GM19395 (cell line): ENCODE measurements at regions not wholly inside any gene's neighbourhood (a gene's known extent, or its start where the extent isn't known, plus 50 kb on each side); places are given as distances from the start of the nearest gene placed in this dataset.
"Not testable (repeated sequence)": the region's sequence is repeated elsewhere in the genome, so short reads cannot be mapped to it uniquely, and the experiment has no call there.

Experiments
- ATAC-seq: cut with Tn5 transposase; IDR thresholded peaks from one replicate; pipeline ENCODE4 v1.9.1; 2021; ENCODE audit warnings: mild to moderate bottlenecking, moderate library complexity; ENCODE audit not compliant: unreplicated experiment

DNA sequence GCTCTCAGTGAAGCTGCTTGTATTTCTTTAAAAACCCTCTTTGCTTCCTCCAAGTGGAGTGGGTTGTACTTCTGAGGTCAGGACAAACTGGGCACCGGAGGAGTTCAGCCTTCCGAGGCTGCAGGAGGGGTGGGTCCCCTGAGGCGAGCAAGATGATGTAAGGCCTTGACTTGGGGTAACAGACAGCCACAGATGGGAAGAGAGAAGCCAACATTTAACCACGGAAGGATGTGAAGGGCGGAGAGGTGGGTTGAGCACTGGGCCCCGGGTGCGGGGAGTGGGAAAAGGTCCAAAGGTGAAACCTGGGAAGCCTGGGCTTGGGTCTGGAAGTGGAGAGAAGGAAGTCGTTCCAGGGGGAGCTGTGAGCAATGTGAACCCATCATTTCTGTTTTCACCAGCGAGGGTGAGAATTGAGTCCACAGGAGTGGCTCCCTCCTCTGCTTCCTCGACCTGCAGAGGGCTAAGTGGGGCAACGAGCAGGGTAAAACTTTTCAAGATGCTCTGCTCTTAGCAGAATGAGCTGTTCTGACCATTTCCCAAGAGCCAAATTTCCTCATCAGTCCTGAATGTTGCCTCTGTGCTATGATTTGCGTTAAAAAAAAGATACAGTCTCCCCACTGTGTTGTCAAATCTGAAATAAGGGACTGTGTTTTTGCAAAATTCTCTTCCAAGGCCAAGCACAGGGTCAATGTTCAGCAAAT lies 137.7 kb upstream of the CRHR1 start:
- ATAC-seq, result no peak

DNA sequence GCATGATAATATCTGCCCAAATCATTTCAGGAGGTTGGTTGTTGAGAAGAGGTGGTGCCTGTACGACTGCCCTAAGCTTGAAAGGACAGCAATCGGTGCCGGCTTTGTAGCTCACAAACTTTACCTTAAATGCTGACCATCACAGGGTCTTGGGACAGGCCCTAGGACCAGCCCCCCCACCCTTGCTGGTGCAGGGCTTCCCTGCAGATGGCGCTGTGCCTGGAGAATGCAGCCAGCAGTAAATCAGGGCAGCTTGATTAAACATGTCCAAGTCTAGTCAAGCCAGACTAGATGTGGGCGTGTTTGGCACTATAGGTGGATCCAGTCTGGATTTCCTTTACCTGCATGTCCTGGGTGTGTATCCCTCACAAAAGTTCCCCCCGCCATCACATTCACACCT lies 135.5 kb upstream of the CRHR1 start:
- ATAC-seq, result no peak

DNA sequence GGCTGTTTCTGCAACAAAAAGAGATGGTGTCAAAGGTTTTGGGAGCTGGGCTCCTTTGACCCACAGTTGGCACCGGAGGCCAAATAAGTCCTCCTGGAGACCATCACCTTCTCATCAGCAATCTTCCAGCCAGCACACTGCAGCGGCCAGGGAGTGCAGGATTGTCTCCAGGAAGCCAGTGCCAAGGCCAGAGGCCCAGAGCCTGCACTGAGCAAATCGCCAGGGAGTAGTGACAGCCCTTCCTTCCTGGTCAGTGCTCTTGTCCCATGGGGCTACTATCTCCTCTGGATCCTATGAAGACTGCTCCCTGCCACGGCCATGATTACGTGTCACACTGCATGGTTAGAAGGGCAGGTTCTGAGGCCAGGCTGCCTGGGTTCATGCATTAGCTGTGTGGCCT lies 134.3 kb upstream of the CRHR1 start:
- ATAC-seq, result no peak

- ATAC-seq, result no peak
Observed at GRCh38 chr17:45650561-45650960, 133.6 kb upstream of the CRHR1 start.

DNA sequence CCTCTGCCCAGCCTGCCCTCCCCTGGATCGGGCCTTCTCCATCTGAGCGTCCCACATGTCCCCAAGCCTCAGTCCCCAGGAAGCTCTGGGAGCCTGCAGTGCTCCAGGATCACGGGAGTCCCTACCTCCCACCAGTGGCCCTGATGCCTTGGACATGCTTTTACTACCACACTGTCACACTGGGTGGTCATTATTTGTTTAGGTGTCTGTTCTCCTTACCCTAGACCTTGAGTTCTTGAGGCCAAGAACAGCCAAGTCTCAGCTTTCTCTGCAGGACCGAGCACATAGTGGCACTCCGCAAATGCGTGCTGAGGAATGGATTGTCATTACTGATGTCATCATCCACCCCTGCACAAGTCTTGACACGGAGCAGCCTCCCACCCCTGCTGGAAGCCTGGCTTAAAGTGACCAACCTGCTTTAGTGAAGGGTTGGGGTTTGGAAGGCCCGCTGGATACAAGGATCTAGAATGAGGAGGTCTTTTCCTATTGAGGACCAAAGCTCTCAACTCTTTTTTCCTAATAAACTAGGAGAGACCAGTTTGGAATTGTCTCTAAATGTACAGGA lies 132.9 kb upstream of the CRHR1 start:
- ATAC-seq, result no peak

GRCh38 chr17:45653616-45654015 lies 130.5 kb upstream of the CRHR1 start:
- ATAC-seq, result no peak

DNA sequence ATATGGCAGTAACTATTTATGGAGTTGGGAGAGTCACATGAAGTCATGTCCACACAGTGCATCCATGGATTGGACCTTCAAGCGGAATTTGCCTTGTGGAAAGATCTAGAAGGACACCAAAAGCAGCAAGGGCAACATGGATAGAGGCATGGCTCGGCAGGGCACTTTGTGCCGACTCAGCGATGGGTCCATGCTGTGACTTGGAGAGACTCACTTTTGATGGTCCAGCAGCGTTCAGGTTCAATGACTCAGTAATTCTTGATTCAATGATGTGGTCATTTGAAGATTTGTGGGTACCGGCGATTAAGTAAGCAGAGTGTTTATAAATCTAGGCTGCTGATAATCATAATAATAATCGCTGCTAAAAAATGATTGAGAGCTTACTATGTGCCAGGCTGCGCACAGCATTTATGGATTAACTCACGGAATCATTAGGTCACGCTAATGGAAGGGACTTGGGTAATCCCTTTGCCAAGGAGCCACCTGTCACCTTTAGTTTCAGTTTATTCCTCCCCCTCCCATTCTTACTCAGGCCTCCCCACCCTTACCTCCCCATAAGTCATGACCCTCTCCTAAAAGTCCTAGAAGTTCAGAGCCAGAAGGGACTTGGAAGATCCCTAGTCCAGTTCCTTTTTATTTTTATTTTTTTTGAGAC lies 127.5 kb upstream of the CRHR1 start:
- ATAC-seq, result no peak

DNA sequence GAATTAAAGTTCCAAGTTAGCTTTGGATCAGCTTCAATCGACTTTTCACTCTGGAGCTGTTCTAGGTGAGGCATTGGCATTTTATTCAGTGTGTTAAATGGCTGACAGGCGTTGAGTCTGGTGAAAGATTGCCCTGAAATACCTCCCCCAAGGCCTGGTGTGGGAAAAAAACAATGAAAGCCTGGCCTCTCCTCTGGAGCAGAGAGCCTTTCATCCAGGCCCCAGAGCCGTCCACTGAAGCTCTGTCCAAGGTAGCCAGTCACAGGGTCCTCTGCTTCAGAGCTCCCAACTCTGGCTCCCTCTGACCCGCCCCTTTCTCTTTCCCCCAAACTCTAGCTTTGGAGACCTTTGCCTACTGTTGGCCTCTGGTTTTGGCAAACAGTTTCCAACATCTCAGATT lies 123.6 kb upstream of the CRHR1 start:
- no peak for ATAC-seq

DNA sequence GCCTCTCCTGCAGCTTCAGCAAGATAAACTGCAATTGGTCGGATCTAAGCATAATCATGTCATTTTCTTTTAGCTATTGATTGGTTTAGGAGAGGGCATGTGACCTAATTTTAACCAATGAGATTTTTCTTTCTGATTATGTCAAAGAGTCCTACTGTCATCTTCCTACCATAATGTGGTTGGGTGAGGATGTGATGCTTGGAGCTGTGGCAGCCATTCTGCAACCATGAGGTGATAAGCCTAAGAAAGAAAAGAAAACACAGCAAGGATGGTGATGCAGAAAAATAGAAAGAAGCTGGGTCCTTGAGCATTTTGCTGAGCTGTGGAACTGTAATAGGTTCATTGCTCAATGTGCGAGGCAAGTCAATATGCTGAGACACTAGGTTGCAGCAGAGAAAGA lies 121.7 kb upstream of the CRHR1 start:
- no peak for ATAC-seq

- ATAC-seq, result no peak
Observed at GRCh38 chr17:45663772-45664171, 120.3 kb upstream of the CRHR1 start.

DNA sequence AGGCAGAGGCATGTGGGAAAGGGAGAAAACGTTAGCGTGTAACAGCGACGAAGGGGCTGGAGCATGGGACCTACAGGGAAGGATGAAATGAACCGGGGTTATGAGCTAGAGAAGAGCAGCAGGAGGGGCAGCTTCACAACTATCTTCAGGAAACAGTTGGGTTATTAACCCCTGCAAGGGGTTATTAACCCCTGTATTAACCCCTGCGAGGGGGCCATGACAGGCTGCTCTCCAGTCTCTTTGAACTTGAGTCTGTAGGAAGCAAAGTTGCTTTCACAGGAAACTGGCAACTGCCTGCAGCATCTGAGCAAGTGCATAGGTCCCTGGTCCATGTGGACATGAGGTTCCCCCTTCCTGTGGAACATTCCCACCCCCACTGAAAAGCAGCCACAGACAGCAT lies 119.2 kb upstream of the CRHR1 start:
- no peak for ATAC-seq

DNA sequence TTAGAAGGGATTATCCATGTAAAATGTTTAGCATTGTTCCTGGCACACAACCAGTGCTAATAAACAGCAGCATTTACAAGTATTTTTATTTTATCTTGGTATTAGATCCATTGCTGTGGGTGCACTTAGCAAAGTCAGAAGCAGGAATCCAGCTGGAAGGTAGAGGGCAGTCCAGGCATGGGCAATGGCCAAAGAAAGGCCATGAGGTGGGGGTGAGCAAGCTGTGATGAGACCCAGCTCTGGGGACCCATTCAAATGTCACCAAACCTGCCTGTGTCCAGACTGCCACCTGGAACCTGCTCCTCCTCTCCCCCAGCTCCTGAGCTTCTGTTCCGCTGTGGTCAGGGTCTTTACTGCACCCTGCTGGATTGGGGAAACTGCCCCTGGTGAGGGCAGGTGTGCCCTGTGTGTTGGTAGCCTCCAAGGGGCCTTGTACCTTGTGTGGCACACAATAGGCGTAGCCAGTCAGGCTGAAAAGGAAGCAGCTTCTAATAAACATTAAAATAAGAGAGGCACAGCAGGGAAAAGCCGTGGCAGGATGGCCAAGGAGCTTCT lies 118.0 kb upstream of the CRHR1 start:
- ATAC-seq, result no peak

- ATAC-seq, result no peak
Observed at GRCh38 chr17:45666641-45667040, 117.5 kb upstream of the CRHR1 start.

- no peak for ATAC-seq
Observed at GRCh38 chr17:45667591-45668171, 116.4 kb upstream of the CRHR1 start.

GRCh38 chr17:45668316-45668715 lies 115.8 kb upstream of the CRHR1 start:
- ATAC-seq, result no peak

DNA sequence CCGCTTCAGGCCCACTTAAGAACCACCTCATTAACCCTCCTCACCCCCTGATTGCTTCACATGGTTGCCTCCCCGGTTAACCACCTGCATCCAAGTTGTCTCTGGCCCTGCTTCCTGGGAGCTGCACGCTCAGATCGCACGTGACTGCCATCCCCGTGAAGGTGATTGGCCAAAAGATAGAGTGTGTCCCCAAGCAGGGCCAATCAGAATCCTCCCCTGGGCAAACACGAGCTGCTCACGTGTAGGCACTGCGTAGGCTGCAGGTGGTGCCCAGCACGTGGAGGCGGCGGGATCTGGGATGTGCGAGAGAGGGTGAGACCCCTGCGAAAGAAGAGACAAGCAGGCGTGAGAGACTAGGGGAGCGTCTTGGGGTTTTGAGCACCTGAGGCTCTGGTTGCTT lies 111.8 kb upstream of the CRHR1 start:
- ATAC-seq, result no peak

DNA sequence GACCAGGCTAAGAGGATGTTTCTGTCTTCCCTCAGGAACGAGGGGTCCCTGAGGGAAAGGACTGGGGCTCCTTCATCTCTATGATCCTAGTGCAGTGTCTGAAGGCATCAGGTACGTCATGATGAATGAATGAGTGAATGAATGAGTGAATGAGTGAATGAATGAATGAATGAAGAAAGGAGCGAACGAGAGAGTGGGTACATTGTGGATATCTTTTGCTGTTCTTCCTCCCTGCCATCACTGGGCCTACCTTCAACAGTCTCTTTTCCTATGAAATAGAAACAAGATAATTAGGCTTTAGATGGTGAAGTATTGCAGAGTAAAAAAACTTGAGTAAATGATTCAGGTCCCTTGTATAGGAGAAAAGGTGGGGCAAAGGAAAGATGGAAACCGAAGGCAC lies 111.3 kb upstream of the CRHR1 start:
- ATAC-seq, result no peak

GRCh38 chr17:45673759-45674158 lies 110.4 kb upstream of the CRHR1 start:
- ATAC-seq, result not testable (repeated sequence)

GRCh38 chr17:45675012-45675411 lies 109.1 kb upstream of the CRHR1 start:
- no peak for ATAC-seq

DNA sequence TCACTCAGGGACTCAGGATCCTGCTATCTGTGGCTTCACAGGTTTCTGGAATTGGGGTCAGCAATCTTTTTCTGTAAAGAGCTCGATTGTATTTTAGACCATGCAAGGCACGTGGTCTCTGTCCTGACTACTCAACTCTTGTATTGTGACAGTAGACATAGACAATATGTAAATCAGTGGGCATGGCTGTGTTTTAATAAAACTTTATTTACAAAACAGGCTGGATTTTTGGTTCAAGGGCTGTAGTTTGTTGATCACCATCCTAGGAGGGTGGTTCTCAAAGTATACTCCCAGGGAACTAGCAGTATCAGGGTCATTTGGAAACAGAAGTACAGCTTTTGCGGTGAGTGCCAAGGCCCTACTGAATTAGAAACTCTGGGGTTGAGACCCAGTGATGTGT lies 108.2 kb upstream of the CRHR1 start:
- no peak for ATAC-seq

DNA sequence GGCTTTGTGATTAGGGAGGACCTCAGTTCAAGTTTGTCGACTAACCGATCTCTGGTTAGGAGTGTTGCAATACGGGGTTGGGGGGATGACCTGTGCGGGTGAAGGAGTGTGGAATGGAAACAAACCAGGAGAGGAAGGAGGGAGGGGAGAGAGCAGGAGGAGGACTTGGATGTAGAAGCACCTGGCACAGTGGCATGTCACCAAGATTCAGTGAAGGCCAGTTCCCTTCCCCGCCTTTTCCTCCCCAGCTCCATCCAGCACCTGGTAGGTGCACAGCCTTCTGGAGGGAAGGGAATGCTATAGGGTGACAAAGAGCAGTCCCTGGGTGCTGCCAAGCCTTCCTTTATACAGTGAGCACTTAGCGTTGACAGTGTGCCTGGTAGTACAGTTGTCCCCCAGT lies 107.4 kb upstream of the CRHR1 start:
- ATAC-seq, result no peak

- ATAC-seq, result no peak
Observed at GRCh38 chr17:45677770-45678169, 106.3 kb upstream of the CRHR1 start.
